ENCODE measurements at regions not wholly inside any gene's neighbourhood (a gene's known extent, or its start where the extent isn't known, plus 50 kb on each side); places are given as distances from the start of the nearest gene placed in this dataset.
"Not testable (repeated sequence)": the region's sequence is repeated elsewhere in the genome, so short reads cannot be mapped to it uniquely, and the experiment has no call there.

DNA sequence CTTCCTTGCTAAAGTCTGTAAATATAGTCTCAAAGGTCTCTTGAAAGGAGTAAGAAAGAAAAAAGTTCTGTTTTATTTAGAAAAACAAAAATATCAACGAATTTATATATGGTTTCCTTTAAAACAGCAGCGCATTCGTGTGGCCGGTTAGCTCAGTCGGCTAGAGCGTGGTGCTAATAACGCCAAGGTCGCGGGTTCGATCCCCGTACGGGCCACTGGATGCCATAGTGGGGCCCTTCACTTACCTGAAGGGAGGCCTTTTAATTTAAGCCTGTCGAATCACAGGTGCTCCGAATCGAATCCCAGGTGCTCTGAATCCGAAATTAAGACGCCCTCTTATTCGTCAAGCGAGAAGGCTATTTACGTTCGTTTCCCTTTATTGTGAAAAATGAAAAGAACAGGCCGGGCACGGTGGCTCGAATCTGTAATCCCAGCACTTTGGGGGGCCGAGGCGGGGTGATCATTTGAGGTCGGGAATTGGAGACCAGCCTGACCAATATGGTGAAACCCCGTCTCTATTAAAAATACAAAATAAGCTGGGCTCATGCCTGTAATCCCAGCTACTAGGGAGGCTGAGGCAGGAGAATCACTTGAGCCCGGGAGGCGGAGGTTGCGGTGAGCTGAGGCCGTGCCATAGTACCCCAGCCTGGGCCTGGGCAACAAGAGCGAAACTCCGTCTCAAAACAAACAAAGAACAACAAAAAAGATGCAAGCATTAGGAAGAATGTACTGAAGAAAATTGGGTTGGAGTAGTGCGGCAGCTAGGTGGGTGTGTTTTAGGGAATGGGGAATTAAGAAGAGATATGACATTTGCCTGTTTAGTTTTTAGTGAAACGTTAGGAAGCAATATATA is 195.8 kb upstream of the ZNF184 start:
- peak in 1 of 2 donors; percentile 42 for DNase-seq

DNA sequence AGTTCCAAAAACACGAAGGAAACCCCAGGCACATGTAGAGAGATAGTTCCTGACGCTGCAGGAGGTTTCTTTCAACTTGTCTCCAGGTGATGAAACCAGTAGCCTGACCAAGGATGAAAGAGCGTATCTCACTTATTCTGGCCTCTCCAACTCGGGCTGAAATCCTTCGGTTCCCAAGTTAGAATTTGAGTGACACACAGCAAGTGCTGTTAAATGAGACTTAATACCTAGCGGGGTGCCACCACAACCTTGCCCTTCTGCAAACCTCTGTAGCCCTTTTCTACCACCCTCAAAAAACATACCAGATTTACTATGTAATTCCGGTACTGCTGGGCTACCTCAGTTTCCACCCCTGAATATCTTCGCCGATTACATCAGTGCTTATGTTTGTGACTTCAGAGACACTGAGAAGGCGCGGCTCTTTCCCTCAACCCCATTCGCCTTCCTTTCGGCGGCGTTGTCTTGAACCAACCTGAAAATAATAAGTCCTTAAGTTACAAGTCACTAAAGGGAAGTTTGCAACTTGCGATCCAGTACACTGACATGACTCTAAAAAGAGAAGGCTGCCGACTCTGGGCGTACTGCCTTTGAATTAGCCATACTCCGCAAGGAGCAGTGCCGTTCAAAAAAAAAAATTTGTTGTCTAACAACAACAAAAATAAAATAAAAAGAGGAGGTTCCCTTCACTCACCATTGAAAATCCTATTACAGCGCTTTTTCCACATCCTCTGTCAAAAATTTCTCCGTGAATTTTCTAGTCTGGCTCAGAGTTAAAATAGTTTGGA is 194.9 kb upstream of the ZNF184 start:
- DNase-seq: peak in 1 of 2 donors; percentile 16

DNA sequence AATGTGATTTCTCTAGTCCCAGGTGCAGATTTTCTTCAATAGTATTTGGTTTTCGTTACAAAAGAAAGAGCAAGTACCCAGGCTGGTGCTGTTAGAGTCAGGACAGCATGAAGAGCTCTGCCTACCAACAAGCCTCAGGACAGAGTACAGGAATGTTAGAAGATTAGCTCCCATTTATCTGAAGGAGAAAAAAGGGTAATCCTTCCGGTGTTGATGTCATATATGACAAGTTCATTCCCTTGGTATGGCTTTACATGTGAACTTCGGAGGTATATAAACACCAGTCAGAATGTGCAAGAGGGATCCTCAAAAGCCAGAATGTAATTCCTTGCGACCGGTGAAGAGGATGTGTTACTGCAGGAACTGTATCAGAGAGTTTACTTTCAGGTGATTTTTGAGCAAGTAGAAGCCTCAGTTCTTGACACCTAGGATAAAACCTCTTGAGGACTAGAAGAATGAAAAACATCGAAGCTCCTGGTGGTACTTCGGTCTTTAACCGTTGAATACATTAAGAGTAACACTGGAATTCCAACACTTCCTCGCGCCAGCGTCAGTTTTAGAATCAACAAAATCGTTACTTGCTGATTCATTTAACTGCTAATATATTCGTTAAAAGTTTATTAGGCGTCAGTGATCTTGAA is 194.2 kb upstream of the ZNF184 start:
- DNase-seq: no peak

DNA sequence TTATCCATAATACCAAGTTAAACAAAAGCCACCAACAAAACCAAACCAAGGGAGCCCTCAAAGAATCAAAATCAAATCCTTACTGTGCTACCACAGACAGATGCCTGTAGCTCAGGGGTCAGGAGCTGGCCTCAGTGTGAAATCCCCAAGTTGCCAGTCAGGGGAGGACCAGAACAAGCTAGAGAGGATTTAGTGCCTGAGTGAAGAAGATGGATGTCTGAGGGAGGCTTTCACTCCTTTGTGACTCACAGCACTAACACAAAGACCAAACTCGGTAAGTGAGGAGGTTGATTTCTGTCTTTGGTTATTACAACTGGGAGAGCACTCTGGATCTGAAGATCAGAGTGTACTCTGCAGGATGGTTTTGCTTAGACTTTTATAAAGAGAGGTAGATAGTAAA is 189.9 kb upstream of the ZNF184 start:
- no peak for DNase-seq

DNA sequence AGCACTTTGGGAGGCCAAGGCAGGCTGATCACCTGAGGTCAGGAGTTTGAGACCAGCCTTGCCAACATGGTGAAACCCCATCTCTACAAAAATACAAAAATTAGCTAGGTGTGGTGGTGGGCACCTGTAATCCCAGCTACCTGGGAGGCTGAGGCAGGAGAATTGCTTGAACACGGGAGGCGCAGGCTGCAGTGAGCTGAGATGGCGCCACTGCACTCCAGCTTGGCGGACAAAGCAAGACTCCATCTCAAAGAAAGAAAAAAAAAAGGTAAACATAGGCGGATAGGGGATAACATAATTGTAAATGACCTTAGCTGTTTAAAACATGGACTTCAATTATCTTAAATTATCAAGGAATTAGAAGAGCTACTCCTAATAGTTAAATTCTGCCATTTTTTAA is 189.3 kb upstream of the ZNF184 start:
- not testable (repeated sequence) for DNase-seq

DNA sequence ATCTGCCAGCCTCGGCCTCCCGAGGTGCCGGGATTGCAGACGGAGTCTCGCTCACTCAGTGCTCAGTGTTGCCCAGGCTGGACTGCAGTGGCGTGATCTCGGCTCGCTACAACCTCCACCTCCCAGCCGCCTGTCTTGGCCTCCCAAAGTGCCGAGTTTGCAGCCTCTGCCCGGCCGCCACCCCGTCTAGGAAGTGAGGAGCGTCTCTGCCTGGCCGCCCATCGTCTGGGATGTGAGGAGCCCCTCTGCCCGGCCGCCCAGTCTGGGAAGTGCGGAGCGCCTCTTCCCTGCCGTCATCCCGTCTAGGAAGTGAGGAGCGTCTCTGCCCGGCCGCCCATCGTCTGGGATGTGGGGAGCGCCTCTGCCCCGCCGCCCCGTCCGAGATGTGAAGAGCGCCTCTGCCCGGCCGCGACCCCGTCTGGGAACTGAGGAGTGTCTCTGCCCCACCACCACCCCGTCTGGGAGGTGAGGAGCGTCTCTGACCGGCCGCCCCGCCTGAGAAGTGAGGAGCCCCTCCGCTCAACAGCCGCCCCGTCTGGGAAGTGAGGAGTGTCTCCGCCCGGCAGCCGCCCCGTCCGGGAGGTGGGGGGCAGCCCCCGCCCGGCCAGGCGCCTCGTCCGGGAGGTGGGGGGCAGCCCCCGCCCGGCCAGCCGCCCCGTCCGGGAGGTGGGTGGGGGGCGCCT is 180.4 kb upstream of the ZNF184 start:
- not testable (repeated sequence) for DNase-seq

DNA sequence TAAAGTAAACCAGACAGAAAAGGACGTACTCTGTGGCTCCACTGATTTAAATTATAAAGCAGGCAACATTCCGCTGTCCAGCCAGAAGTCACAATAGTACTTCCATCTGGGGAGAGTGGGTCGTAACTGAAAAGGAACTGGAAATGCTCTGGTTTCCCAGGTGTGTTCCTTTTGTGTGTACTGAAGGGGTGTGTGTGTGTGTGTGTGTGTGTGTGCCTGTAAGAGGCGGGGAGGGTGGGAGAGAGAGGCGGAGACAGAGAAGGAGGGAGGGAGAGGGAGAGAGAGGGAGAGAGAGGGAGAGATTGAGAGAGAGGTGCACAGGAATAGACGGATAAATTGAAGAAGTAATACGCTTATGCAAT is 178.4 kb upstream of the ZNF184 start:
- DNase-seq: no peak

DNA sequence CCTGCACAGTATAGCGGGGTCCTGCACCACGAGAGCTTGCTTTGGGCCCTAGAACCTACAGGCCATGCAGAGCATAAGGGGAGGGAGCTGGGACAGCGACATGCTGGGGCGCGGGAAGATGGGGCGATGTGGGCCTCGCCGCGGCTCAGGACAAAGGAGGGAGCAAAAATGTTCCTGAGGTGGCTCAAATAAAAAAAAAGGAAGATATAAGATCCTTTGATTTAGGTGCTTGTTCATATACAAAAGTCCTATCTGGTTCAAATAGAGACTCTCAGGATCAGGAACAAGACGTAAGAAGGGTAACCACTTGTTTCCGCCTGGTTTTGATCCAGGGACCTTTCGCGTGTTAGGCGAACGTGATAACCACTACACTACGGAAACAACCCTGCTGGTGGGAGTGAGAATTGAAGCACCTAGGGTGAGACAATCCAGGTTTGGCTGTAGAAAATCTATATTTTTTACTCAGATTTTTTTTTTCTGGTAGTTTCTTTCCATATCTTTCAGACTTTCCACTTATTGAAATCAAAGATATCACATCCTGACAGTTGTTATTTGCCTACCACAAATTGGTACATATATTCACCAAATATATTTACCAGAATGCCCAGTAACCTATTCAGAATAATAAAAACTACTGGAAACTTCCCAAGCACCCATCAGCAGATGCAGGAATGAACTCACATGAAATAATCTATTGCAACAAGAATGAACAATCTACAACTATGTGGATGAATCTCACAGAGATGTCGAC is 177.9 kb upstream of the ZNF184 start:
- peak in 1 of 2 donors; percentile 14 for DNase-seq

DNA sequence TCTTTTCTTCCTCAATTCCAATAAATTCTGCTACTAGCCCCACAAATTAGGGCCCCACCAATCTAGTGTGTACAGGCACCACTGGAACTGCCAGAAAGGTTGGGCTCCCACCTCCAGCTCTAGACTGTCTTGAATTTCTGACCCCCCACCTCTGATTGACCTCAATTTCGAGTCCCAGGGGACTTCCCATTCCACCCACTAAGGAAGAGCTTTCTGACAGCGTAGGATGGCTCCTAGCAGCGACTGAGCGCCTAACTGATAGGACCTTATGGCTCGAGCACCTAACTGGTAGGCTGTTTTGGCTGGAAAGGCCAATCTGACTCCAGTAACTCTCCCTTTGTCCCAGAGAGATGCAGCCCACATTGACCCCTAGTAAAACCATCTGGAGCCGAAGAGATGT is 171.6 kb upstream of the ZNF184 start:
- DNase-seq: no peak

DNA sequence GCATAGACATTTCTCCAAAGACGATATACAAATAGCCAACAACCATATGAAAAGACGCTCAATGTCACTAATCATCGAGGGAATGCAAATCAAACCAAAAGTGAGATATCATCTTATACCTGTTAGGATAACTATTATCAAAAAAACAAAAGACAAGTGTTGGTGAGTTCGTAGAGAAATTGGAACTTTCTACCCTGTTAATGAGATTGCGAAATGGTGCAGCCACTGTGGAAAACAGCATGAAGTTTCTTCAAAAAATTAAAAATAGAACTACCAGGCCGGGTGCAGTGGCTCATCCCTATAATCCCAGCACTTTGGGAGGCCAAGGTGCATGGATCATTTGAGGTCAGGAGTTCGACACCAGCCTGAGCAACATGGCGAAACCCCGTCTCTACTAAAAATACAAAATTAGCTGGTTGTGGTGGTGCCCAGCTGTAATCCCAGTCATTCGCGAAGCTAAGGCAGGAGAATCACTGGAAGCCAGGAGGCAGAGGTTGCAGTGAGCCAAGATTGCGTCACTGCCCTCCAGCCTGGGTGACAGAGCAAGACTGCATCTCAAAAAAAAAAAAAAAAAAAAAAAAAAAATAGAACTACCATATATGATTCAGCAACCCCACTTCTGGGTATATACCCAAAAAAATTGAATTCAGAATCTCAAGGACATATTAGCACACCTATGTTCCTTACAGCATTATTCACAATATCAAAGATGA is 170.0 kb upstream of the ZNF184 start:
- no peak for DNase-seq

DNA sequence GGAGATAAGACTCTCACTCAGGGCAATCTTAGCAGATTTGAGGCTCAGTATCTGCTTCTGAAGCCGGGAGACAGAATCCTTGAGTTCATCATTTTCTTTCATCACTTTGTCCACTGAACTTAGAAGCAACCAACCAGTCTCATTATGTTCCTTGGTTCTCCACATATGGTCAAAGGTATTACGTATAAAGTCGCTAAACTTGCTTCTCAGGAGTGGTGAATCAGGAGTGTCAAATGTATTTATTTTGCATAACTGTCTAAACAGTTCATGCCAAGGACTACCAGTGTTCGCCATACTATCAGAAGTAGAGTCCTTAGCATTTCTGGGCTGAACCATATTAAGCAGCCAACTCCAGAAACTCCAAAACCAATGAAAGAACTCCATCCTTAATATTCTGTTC is 163.0 kb upstream of the ZNF184 start:
- DNase-seq: not testable (repeated sequence)

DNA sequence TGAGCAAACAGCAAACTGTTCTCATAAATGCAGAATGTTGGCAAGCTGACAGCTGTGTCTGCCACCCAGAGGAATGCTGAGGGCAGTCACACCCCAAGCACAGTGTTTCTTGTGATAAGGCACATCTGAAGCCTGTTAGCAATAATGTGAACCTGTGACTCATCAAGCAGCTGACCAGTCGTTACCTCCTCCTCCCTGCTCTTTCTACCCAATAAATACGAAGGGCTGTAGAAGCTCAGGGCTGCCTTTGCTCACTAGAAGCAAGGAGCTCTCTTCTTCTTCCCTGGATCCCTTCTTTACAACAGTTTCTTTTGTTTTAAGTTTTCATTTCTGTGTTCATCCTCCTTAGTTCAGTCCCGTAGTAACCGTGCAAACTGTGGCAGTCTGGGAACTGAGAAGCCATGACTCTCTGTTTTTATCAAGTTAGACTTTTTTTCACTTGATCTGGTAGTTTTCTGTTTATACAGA is 160.3 kb upstream of the ZNF184 start:
- not testable (repeated sequence) for DNase-seq

DNA sequence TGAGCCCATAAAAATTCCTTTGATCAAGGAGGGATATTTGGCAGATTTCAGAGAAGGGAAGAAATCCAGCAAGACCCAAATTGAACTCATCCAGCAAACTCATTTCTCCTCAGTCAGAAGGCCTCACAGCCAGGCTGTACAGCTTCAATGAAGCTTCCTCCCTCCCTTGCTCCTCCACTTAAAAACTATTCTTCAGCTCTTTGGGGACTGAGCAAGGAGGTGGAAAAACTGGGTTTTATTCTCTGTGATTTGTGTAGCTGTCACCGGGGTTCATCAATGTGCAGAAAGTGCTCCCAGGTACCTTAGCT is 158.7 kb upstream of the ZNF184 start:
- no peak for DNase-seq

DNA sequence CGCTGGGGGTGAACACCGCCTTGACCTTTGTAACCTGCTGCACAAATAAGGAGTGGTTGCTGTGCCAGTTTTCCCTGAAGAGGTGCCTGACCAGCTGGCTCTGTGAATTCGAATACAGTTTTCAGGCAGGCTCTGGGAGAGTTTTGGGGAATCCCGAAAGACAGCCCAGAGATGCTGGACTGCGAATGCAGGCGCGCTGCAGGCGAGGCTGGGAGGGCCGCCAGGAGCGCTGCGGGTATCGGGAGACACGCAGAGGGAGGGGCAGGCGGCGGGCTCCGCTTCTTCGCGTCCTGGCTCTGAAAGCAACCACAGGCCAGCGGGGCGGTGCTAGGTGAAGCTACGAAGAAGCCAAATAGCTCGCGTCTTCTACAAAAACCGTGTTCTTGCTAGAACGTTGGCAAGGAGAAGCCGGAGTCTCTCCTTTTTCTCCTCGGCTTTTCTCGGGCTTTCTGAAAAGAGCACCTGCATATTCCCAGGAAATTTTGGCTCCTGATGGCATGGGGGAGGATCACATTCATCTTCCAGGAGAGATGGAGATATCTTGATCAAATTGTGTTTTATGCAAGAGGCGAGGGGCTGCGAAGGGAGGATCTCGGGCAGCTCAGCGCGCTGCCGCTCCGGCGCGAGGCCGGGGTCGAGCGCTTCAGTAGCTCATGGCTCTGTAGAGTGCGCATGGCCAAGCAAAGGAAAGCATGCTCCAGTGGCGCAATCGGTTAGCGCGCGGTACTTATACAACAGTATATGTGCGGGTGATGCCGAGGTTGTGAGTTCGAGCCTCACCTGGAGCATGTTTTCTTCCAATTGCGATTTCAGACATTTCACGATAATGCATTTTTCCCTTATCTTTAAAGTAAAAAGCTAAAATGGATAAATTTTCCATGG is 158.1 kb upstream of the ZNF184 start:
- DNase-seq: no peak

DNA sequence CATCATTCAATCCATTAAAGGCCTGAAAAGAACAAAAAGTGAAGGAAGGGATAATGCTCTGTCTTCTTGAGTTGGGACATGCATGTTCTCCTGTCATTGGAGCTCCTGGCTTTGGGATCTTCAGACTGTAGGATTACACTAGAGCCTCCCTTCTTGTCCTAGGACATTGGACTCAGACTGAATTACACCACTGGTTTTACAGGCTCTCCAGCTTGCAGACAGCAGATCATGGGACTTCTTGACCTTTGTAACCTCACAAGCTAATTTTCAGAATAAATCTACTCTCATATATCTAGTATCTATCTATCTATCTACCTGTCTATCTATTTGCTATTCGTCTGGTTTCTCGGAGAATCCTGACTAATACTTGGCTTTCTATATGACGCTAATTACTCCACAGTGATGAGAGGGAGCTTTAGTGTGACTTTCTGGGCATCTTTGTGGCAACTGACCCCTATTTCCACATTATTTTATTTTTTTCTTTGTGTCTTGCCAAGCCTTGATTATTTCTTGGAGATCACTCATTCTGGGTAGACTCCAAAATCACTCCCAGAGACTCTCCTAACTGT is 151.9 kb upstream of the ZNF184 start:
- DNase-seq: no peak

DNA sequence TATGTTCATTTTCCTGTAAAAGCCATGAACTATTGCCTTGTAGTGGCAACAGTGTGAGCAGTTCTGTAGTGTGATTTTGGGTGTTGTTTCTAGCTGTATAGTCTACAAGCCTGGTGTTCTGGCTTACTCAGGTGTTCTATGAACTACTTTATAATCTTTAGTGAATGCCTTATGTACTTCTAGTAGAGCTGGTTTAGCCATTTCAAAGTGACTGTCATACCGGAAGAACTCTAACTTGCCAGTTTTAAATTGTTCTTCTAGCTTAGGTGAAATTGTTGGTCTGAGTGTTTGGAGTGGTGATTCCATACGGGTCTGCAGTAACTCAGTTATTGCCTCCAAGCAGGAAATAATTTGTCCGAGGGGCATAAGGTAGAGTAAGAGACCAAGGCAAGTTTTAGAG is 150.2 kb upstream of the ZNF184 start:
- no peak for DNase-seq

DNA sequence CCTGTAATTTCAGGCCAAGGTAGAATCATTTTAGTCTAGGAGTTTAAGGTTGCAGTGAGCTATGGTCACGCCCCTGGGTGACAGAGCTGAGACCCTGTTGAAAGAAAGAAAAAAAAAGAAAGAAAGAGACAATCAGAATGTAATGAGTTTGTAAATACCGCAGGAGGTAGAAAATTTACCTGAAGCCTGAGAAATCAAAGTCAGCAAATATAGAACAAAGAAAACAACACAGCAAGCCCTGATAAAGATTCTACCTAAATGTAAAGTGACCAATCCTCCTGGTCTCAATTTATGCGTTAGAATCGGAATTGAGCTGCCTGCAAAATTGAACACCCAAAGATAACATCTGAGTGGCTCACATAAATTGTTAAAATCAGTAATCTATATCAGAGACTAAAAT is 146.5 kb upstream of the ZNF184 start:
- DNase-seq: no peak

DNA sequence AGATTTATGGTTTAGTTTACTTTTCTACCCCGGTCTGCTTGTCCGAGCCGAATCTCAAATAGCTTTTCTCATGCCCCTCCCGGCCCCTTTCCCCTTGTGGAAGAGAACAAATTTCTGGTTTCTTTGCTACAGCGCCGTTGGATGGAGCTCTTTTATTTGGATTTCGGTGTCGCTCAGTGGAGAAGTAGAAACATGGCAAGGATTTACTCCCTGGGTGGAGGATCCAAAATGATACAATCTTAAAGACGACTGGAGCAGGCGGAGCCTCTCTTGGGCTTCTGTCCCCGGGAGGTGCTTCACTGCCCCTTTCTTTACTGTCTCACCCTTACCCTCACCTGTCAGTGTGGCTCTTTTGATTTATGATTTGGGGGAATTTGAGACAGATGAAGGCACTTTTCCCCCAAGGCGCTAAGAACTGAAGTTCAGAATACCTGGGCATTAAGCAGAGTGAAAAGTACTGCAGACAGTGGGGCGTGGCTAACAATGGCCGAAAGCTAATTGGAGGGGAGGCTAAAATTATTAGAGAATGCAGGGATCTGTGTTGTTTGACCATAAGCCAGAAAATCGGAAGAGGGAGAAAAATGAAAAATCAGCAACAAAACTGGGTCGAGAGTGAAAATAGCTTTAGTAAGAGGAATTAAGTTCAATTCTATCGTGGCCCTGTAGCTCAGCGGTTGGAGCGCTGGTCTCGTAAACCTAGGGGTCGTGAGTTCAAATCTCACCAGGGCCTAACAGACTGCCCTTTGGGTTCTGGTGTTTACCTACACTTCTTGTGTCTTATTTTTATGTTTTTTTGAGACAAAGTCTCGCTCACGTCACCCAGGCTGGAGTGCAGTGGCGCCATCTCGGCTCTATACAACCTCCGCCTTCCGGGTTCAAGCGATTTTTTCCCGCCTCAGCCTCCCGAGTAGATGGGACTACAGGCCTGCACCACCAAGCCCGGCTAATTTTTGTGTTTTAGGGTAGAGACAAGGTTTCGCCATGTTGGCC is 145.1 kb upstream of the ZNF184 start:
- no peak for DNase-seq

DNA sequence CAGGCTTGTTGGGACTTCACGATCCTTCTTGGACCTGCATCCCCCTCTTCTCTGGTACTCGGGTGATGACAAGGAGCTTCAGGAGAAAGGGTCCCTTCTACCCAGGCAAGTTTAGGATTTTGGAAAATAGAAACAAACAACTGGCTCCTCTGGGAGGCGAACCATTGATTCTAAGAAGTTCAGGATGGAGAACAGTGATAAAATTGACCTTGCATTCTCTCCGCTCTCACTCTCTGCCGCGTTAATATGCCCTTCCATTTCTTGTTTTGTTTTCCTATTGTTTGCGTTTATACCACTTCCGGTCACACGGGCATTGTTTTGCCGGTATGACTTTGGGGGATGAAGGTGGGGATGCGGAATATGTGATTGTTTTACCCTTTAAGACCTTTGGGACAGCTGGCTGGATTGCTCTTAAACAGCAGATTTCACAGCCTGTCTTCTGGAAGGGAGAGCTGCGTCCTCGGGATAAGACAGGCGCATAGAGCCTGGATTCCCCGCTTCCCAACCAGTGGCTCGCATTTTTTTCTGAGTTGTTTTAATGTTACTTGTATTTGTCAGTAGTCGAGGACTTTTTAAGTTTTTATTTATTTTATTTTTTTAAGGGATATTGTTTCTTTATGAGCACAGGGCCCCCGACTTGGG is 144.3 kb upstream of the ZNF184 start:
- no peak for DNase-seq

All from CD4-positive, alpha-beta T cell treated with Interferon alpha-2 for 1 hour (primary cell).